HAP-1 (cell line): ENCODE measurements at regions not wholly inside any gene's neighbourhood (a gene's known extent, or its start where the extent isn't known, plus 50 kb on each side); places are given as distances from the start of the nearest gene placed in this dataset.
A peak's percentile ranks its signal among the peaks of the same experiment; 100 is the strongest.
"Not testable (repeated sequence)": the region's sequence is repeated elsewhere in the genome, so short reads cannot be mapped to it uniquely, and the experiment has no call there.

ENCODE experiments used
- DNase-seq, 2 experiments: peaks; one replicate each; pipeline ENCODE4 v3.0.0-alpha.2; 2016 to 2020; ENCODE audit warnings: low spot score in 2 of 2
- H3K27me3 ChIP-seq: fragments of 250-450 bp; sonication (Bioruptor Pico); 2 replicates; pipeline ENCODE4 v1.5.1; 2020; ENCODE audit warnings: low read depth, mild to moderate bottlenecking, moderate library complexity
- H3K36me3 ChIP-seq: fragments of 250-450 bp; sonication (Bioruptor Pico); replicated peaks from 2 replicates; pipeline ENCODE4 v1.5.1; 2020; ENCODE audit warnings: mild to moderate bottlenecking
- H3K4me1 ChIP-seq: fragments of 250-450 bp; sonication (Bioruptor Pico); 2 replicates; pipeline ENCODE4 v1.5.1; 2020; ENCODE audit warnings: mild to moderate bottlenecking
- H3K4me3 ChIP-seq: fragments of 250-450 bp; sonication (Bioruptor Pico); 2 replicates; pipeline ENCODE4 v1.5.1; 2020; ENCODE audit warnings: mild to moderate bottlenecking, moderate library complexity
- H3K9me3 ChIP-seq: fragments of 250-450 bp; sonication (Bioruptor Pico); 2 replicates; pipeline ENCODE4 v1.5.1; 2020; ENCODE audit warnings: mild to moderate bottlenecking, moderate library complexity
- in situ Hi-C: fragments of 300-500 bp; cut with MboI; formaldehyde crosslinking; loops from 3 replicates; pipeline ENCODE4 v1.14.3; 2020; ENCODE audit warnings: low sequenced_read_pairs, inconsistent platforms, mixed read lengths

GRCh38 chr11:116033931-116034553 is 529.8 kb upstream of the CADM1 start:
- H3K4me3 ChIP-seq: no peak overlapping the region
- no peaks in the 10 kb centered on the region for H3K9me3 ChIP-seq
- H3K36me3 ChIP-seq: no peaks in the 10 kb centered on the region
- H3K4me1 ChIP-seq: no peaks in the 10 kb centered on the region
- no peak for DNase-seq
- in situ Hi-C loops: no loop called here
- 0 out of 2 replicates have a peak, but pooled peaks cover under 1% of the 10 kb centered on the region for H3K27me3 ChIP-seq

- in situ Hi-C loops: no loop called here
- H3K27me3 ChIP-seq: no peaks in the 10 kb centered on the region
- H3K36me3 ChIP-seq: no peaks in the 10 kb centered on the region
- no peaks in the 10 kb centered on the region for H3K9me3 ChIP-seq
- no peak overlapping the region for H3K4me3 ChIP-seq
- H3K4me1 ChIP-seq: no peaks in the 10 kb centered on the region
- no peak for DNase-seq
Measured at GRCh38 chr11:116030697-116031331, 526.6 kb upstream of the CADM1 start.

- H3K9me3 ChIP-seq, H3K36me3 ChIP-seq, H3K4me1 ChIP-seq, H3K4me3 ChIP-seq, in situ Hi-C loops, DNase-seq, H3K27me3 ChIP-seq: not testable (repeated sequence)
Measured at GRCh38 chr11:116028506-116028905, 524.3 kb upstream of the CADM1 start.

- no peak for DNase-seq
- Histone ChIP-seq H3K4me3 (no peak overlapping the region), H3K27me3 (peaks cover 3% of the 10 kb centered on the region; the same call in 1 of the 2 replicates), H3K4me1 (no peaks in the 10 kb centered on the region), H3K9me3 (no peaks in the 10 kb centered on the region), H3K36me3 (no peaks in the 10 kb centered on the region)
- in situ Hi-C loops: no loop called here
Measured at GRCh38 chr11:115999437-115999836, 495.2 kb upstream of the CADM1 start.

- DNase-seq: no peak
- no peaks in the 10 kb centered on the region for H3K36me3 ChIP-seq
- no peak overlapping the region for H3K4me3 ChIP-seq
- H3K27me3 ChIP-seq: 0 out of 2 replicates have a peak, but pooled peaks cover under 1% of the 10 kb centered on the region
- H3K9me3 ChIP-seq: no peaks in the 10 kb centered on the region
- no peaks in the 10 kb centered on the region for H3K4me1 ChIP-seq
- in situ Hi-C loops: no loop called here
Measured at GRCh38 chr11:115996808-115997188, 492.6 kb upstream of the CADM1 start.

GRCh38 chr11:115996125-115996807 is 492.1 kb upstream of the CADM1 start:
- no peaks in the 10 kb centered on the region for H3K9me3 ChIP-seq
- DNase-seq: no peak
- in situ Hi-C loops: no loop called here
- H3K4me1 ChIP-seq: no peaks in the 10 kb centered on the region
- no peaks in the 10 kb centered on the region for H3K36me3 ChIP-seq
- H3K27me3 ChIP-seq: no peaks in the 10 kb centered on the region
- no peak overlapping the region for H3K4me3 ChIP-seq

- Histone ChIP-seq H3K36me3 (no peaks in the 10 kb centered on the region), H3K4me1 (no peaks in the 10 kb centered on the region), H3K4me3 (no peak overlapping the region), H3K9me3 (no peaks in the 10 kb centered on the region), H3K27me3 (no peaks in the 10 kb centered on the region)
- DNase-seq: no peak
- in situ Hi-C loops: no loop called here
Measured at GRCh38 chr11:115993590-115993989, 489.4 kb upstream of the CADM1 start.

GRCh38 chr11:115990004-115990447 is 485.8 kb upstream of the CADM1 start:
- H3K36me3 ChIP-seq: no peaks in the 10 kb centered on the region
- in situ Hi-C loops: no loop called here
- no peaks in the 10 kb centered on the region for H3K27me3 ChIP-seq
- H3K9me3 ChIP-seq: no peaks in the 10 kb centered on the region
- DNase-seq: peak in 1 of 2 experiments; percentile 50
- H3K4me1 ChIP-seq: no peaks in the 10 kb centered on the region
- no peak overlapping the region for H3K4me3 ChIP-seq

- no peaks in the 10 kb centered on the region for H3K36me3 ChIP-seq
- DNase-seq: no peak
- no peak overlapping the region for H3K4me3 ChIP-seq
- no peaks in the 10 kb centered on the region for H3K27me3 ChIP-seq
- H3K4me1 ChIP-seq: no peaks in the 10 kb centered on the region
- in situ Hi-C loops: no loop called here
- no peaks in the 10 kb centered on the region for H3K9me3 ChIP-seq
Measured at GRCh38 chr11:115985896-115986295, 481.7 kb upstream of the CADM1 start.

GRCh38 chr11:115984228-115984627 is 480.0 kb upstream of the CADM1 start:
- DNase-seq: no peak
- Histone ChIP-seq H3K4me3 (no peak overlapping the region), H3K9me3 (no peaks in the 10 kb centered on the region), H3K4me1 (no peaks in the 10 kb centered on the region), H3K36me3 (no peaks in the 10 kb centered on the region), H3K27me3 (no peaks in the 10 kb centered on the region)
- in situ Hi-C loops: no loop called here

GRCh38 chr11:115982666-115983065 is 478.5 kb upstream of the CADM1 start:
- no peaks in the 10 kb centered on the region for H3K4me1 ChIP-seq
- no peak for DNase-seq
- H3K27me3 ChIP-seq: no peaks in the 10 kb centered on the region
- no peaks in the 10 kb centered on the region for H3K9me3 ChIP-seq
- H3K4me3 ChIP-seq: no peak overlapping the region
- no peaks in the 10 kb centered on the region for H3K36me3 ChIP-seq
- in situ Hi-C loops: no loop called here

GRCh38 chr11:115981814-115982471 is 477.7 kb upstream of the CADM1 start:
- DNase-seq: no peak
- in situ Hi-C loops: no loop called here
- no peaks in the 10 kb centered on the region for H3K4me1 ChIP-seq
- no peak overlapping the region for H3K4me3 ChIP-seq
- H3K9me3 ChIP-seq: no peaks in the 10 kb centered on the region
- H3K36me3 ChIP-seq: no peaks in the 10 kb centered on the region
- no peaks in the 10 kb centered on the region for H3K27me3 ChIP-seq

GRCh38 chr11:115981104-115981481 is 476.9 kb upstream of the CADM1 start:
- in situ Hi-C loops: no loop called here
- no peak overlapping the region for H3K4me3 ChIP-seq
- H3K27me3 ChIP-seq: no peaks in the 10 kb centered on the region
- H3K36me3 ChIP-seq: no peaks in the 10 kb centered on the region
- no peak for DNase-seq
- H3K9me3 ChIP-seq: no peaks in the 10 kb centered on the region
- no peaks in the 10 kb centered on the region for H3K4me1 ChIP-seq
